Mesothelial cell of epicardium (in vitro differentiated cells): ENCODE measurements at regions not wholly inside any gene's neighbourhood (a gene's known extent, or its start where the extent isn't known, plus 50 kb on each side); places are given as distances from the start of the nearest gene placed in this dataset.

Experiments used
- DNase-seq, 2 experiments: peaks; one replicate each; pipeline ENCODE4 v3.0.0; 2021; ENCODE audit warnings: low spot score in 2 of 2; ENCODE audit not compliant: unreplicated experiment in 2 of 2
- H3K27ac Mint-ChIP-seq: 2 replicates; pipeline ENCODE4 v1.8.0; 2021; ENCODE audit warnings: mixed read lengths
- H3K27me3 Mint-ChIP-seq: 2 replicates; pipeline ENCODE4 v1.8.0; 2021; ENCODE audit warnings: low read depth, mixed read lengths
- H3K36me3 Mint-ChIP-seq: 2 replicates; pipeline ENCODE4 v1.8.0; 2021; ENCODE audit warnings: mixed read lengths
- H3K4me1 Mint-ChIP-seq: 2 replicates; pipeline ENCODE4 v1.8.0; 2021; ENCODE audit warnings: mixed read lengths
- H3K4me3 Mint-ChIP-seq: 2 replicates; pipeline ENCODE4 v1.8.0; 2021; ENCODE audit warnings: mild to moderate bottlenecking, moderate library complexity, mixed read lengths
- H3K9me3 Mint-ChIP-seq: 2 replicates; pipeline ENCODE4 v1.8.0; 2021; ENCODE audit warnings: mixed read lengths
- TF ChIP-seq, protein P1 (sequence below): fragments of 200-600 bp; sonication (generic); IDR thresholded peaks from one replicate; pipeline ENCODE4 v1.5.0; 2021; ENCODE audit warnings: antibody characterized with exemption; ENCODE audit not compliant: unreplicated experiment

DNA sequence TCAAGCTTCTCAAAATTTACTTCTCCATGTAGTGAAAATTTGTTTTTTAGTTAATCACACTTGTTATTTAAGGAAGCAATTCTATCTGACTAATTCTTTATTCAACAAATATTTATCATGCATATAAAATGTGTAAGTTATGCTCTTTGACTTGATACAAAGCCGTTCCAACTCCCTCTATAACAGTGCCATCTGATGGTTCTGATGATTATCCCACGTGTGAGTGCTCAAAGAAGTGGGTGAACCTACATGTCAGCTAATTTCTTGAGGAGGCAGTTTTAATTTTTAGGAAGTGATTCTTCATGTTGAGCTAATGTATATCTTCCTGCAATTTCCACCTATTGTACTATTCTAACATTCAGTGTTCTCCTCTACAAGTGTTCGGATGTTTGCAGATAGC, 88.8 kb upstream of the BRINP1 start:
- H3K4me3 Mint-ChIP-seq, result no peak overlapping the region
- peaks cover 23% of the 10 kb centered on the region for H3K4me1 Mint-ChIP-seq
- TF ChIP-seq, protein P1, sequence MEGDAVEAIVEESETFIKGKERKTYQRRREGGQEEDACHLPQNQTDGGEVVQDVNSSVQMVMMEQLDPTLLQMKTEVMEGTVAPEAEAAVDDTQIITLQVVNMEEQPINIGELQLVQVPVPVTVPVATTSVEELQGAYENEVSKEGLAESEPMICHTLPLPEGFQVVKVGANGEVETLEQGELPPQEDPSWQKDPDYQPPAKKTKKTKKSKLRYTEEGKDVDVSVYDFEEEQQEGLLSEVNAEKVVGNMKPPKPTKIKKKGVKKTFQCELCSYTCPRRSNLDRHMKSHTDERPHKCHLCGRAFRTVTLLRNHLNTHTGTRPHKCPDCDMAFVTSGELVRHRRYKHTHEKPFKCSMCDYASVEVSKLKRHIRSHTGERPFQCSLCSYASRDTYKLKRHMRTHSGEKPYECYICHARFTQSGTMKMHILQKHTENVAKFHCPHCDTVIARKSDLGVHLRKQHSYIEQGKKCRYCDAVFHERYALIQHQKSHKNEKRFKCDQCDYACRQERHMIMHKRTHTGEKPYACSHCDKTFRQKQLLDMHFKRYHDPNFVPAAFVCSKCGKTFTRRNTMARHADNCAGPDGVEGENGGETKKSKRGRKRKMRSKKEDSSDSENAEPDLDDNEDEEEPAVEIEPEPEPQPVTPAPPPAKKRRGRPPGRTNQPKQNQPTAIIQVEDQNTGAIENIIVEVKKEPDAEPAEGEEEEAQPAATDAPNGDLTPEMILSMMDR, result no peak
- no peak for DNase-seq
- H3K27me3 Mint-ChIP-seq, result peaks cover 4% of the 10 kb centered on the region
- H3K27ac Mint-ChIP-seq, result no peak overlapping the region
- H3K36me3 Mint-ChIP-seq, result no peaks in the 10 kb centered on the region
- no peaks in the 10 kb centered on the region for H3K9me3 Mint-ChIP-seq

DNA sequence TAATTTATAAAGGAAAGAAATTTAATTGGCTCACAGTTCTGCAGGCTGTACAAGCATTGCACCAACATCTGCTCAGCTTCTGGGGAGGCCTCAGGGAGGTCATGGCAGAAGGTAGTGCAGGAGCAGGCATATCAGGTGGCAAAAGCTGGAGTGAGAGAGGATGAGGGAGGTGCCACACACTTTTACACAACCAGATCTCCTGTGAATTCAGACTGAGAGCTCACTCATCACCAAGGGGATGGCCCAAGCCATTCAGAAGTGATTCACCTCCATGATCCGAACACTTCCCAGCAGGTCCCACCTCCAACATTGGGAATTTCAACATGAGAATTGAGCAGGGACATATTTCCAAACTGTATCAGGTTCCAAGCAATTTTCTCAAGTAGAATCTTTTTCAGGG, 84.7 kb upstream of the BRINP1 start:
- no peak for DNase-seq
- Mint-ChIP-seq H3K27ac (no peak overlapping the region), H3K27me3 (peaks cover 4% of the 10 kb centered on the region), H3K9me3 (peaks cover 8% of the 10 kb centered on the region), H3K36me3 (no peaks in the 10 kb centered on the region), H3K4me3 (no peak overlapping the region), H3K4me1 (peaks cover 11% of the 10 kb centered on the region)
- TF ChIP-seq, protein P1, result no peak

DNA sequence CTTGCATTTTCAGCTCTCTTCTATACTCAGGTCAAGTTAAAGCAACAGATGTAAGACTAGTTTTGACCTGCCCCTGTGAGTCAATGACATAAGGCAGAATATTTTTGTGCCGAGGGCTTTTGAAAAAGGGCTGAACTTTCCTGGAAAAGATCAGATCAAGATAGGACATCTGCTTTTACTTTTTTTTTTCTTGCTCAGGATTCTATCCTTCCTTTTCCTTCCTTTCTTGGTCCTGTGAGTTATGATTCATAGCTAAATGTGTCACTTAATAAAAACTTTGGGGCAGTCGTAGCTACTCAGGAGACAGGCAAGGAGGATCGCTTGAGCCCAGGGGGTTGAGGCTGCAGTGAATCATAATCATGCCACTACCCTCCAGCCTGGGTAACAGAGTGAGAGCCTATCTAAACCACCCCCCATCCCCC, 84.3 kb upstream of the BRINP1 start:
- no peak overlapping the region for H3K27ac Mint-ChIP-seq
- peaks cover 4% of the 10 kb centered on the region for H3K27me3 Mint-ChIP-seq
- TF ChIP-seq, protein P1, result no peak
- peaks cover 8% of the 10 kb centered on the region for H3K9me3 Mint-ChIP-seq
- H3K4me3 Mint-ChIP-seq, result no peak overlapping the region
- H3K36me3 Mint-ChIP-seq, result no peaks in the 10 kb centered on the region
- peaks cover 11% of the 10 kb centered on the region for H3K4me1 Mint-ChIP-seq
- DNase-seq, result no peak

DNA sequence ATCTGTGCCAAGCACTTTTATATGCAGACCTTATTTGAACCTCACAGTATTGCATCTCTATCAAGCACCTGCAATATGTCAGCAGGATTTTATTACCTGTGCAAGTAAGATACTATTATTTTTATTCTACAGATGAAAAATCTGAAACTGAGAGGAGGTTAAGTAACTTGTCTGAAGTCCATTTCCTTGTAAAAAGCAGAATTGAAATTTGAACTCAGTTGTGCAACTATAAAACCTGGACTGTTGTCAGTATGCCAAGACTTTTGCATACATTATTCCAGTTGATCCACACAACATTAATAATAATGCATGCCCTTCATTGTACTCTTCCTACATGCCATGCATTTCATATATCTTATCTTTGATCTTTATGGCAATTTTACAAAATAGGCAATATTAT, 82.2 kb upstream of the BRINP1 start:
- Mint-ChIP-seq H3K27me3 (peaks cover 2% of the 10 kb centered on the region), H3K9me3 (peaks cover 8% of the 10 kb centered on the region), H3K36me3 (no peaks in the 10 kb centered on the region), H3K4me3 (no peak overlapping the region), H3K27ac (no peak overlapping the region), H3K4me1 (peaks cover 11% of the 10 kb centered on the region)
- TF ChIP-seq, protein P1, result no peak
- DNase-seq, result no peak

DNA sequence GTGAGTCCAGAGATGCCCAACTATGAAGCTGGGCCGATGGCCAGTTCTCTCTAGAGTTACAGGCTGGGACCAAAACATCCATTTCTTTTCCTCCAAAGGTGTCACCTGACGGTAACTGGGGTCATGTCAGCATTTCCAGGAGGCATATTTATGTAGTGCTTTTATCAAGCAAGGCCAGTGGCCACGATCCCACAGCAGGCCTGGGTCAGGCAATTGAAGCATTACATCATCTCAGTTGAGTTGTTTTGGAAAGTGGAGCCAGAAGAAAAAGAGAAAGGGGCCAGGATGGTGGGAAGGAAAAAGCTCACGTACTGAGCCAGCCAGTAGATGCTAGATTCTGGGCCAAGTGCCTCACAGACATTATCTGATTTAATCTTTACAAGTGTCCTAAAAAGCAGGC, 73.9 kb upstream of the BRINP1 start:
- Mint-ChIP-seq H3K4me1 (no peaks in the 10 kb centered on the region), H3K9me3 (no peaks in the 10 kb centered on the region), H3K36me3 (no peaks in the 10 kb centered on the region), H3K27me3 (no peaks in the 10 kb centered on the region), H3K4me3 (no peak overlapping the region), H3K27ac (no peak overlapping the region)
- DNase-seq, result no peak
- TF ChIP-seq, protein P1, result no peak

DNA sequence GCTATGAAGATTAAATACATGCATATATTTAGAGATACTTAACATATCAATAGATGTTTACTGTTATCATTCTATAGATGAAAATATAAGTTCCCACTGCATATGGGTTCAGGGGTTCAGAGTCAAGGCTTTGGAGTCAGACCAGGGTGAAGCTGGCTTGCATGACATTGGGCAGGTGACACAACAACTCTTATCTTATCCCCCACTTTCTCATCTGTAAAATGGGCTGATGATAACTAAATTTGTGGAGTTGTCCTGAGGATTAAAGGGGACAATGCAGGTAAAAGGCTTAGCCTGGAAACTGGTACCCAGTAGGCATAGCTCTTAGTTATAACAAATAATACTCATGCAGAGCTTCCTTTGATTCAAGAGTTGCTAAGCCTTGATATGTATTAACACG, 72.6 kb upstream of the BRINP1 start:
- Mint-ChIP-seq H3K4me3 (no peak overlapping the region), H3K4me1 (no peaks in the 10 kb centered on the region)
- TF ChIP-seq, protein P1, result no peak

More for the DNA sequence above, 72.6 kb upstream of the BRINP1 start:
- no peaks in the 10 kb centered on the region for H3K9me3 Mint-ChIP-seq
- no peak for DNase-seq
- H3K27me3 Mint-ChIP-seq, result no peaks in the 10 kb centered on the region
- H3K36me3 Mint-ChIP-seq, result no peaks in the 10 kb centered on the region
- H3K27ac Mint-ChIP-seq, result no peak overlapping the region
